CD4-positive, alpha-beta memory T cell (primary cell): ENCODE measurements at regions not wholly inside any gene's neighbourhood (a gene's known extent, or its start where the extent isn't known, plus 50 kb on each side); places are given as distances from the start of the nearest gene placed in this dataset.
"Not testable (repeated sequence)": the region's sequence is repeated elsewhere in the genome, so short reads cannot be mapped to it uniquely, and the experiment has no call there.

ENCODE experiments used
- CTCF ChIA-PET: fragments of 350-600 bp; sonication (Branson Sonifier 250); formaldehyde crosslinking; loops from one replicate; lab custom pipeline; 2021; ENCODE audit warnings: inconsistent platforms; ENCODE audit not compliant: partially characterized antibody; lab: Charles Lee
- POLR2A ChIA-PET: fragments of 350-600 bp; sonication (Branson Sonifier 250); formaldehyde crosslinking; loops from one replicate; lab custom pipeline; 2021; ENCODE audit not compliant: partially characterized antibody; lab: Charles Lee
- DNase-seq, 5 donors: peaks; one replicate each; pipeline versions ENCODE4 v3.0.0 to v3.0.0-alpha.2; 2020 to 2022; ENCODE audit warnings: mixed read lengths in 1 of 5
- H3K27ac ChIP-seq: one replicate; pipeline ENCODE4 v1.7.0; 2013; ENCODE audit warnings: low read depth, low read length
- H3K27me3 ChIP-seq: 2 replicates; pipeline ENCODE4 v1.7.0; 2013; ENCODE audit warnings: mild to moderate bottlenecking, low read length, moderate library complexity; ENCODE audit not compliant: insufficient read depth
- H3K36me3 ChIP-seq: 2 replicates; pipeline ENCODE4 v1.7.0; 2013; ENCODE audit warnings: mild to moderate bottlenecking, low read length, moderate library complexity; ENCODE audit not compliant: insufficient read depth
- H3K4me1 ChIP-seq: 2 replicates; pipeline ENCODE4 v1.7.0; 2013; ENCODE audit warnings: mild to moderate bottlenecking, low read length, moderate library complexity; ENCODE audit not compliant: insufficient read depth
- H3K4me3 ChIP-seq, 2 donors: one replicate each; pipeline ENCODE4 v1.7.0; 2013; ENCODE audit warnings: low read length in 2 of 2, mild to moderate bottlenecking in 1 of 2
- H3K9me3 ChIP-seq, 2 donors: one replicate each; pipeline ENCODE4 v1.7.0; 2013; ENCODE audit warnings: low read length in 2 of 2, control low read depth in 1 of 2; ENCODE audit not compliant: control insufficient read depth in 1 of 2
- H3K27ac Mint-ChIP-seq, 7 donors: one replicate each; pipeline ENCODE4 v1.8.0; 2020 to 2021; ENCODE audit warnings: mixed read lengths in 7 of 7, mild to moderate bottlenecking in 6 of 7, inconsistent platforms in 3 of 7, moderate library complexity in 3 of 7
- H3K27me3 Mint-ChIP-seq, 2 donors: one replicate each; pipeline ENCODE4 v1.8.0; 2020 to 2021; ENCODE audit warnings: mixed read lengths in 2 of 2
- H3K36me3 Mint-ChIP-seq, 2 donors: one replicate each; pipeline ENCODE4 v1.8.0; 2020 to 2021; ENCODE audit warnings: mixed read lengths in 2 of 2, inconsistent platforms in 1 of 2, mild to moderate bottlenecking in 1 of 2
- H3K4me1 Mint-ChIP-seq, 4 donors: one replicate each; pipeline ENCODE4 v1.8.0; 2020 to 2021; ENCODE audit warnings: mixed read lengths in 4 of 4, mild to moderate bottlenecking in 1 of 4
- H3K4me3 Mint-ChIP-seq, 8 donors: one replicate each; pipeline ENCODE4 v1.8.0; 2020 to 2021; ENCODE audit warnings: mixed read lengths in 8 of 8, mild to moderate bottlenecking in 7 of 8, moderate library complexity in 6 of 8, inconsistent platforms in 3 of 8
- H3K9me3 Mint-ChIP-seq, 8 donors: one replicate each; pipeline ENCODE4 v1.8.0; 2020 to 2021; ENCODE audit warnings: mixed read lengths in 8 of 8, mild to moderate bottlenecking in 5 of 8, inconsistent platforms in 3 of 8, moderate library complexity in 1 of 8
- intact Hi-C: fragments of 100-400 bp; cut with micrococcal nuclease; formaldehyde crosslinking; loops from one replicate; pipeline ENCODE4 v1.15.1; 2023

DNA sequence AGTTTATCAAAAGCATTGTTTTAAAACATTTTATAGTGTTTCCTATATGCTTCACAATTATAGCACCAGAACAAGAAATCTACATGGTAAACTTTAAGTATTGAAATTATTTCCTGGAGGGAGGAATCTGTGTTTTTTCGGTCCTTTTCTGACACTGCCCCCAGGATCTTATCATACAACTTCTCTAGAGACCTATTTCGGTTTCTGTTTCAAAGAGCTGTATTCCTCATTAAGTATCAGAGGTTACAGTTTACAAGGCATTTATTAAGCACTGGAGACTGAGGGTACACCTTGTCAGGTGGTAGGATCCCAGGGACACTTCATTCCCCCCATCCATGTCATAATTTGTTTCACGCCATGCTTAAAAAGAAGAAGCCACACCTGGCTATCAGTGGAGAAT is 146.4 kb downstream of the ATP6V0E2 start:
- POLR2A ChIA-PET, H3K36me3 Mint-ChIP-seq, H3K4me1 Mint-ChIP-seq, H3K9me3 Mint-ChIP-seq, intact Hi-C loops, H3K4me3 ChIP-seq, H3K27ac ChIP-seq, H3K4me1 ChIP-seq, H3K27me3 ChIP-seq, CTCF ChIA-PET, H3K36me3 ChIP-seq, H3K9me3 ChIP-seq, H3K4me3 Mint-ChIP-seq, H3K27me3 Mint-ChIP-seq, H3K27ac Mint-ChIP-seq, DNase-seq: not testable (repeated sequence)

DNA sequence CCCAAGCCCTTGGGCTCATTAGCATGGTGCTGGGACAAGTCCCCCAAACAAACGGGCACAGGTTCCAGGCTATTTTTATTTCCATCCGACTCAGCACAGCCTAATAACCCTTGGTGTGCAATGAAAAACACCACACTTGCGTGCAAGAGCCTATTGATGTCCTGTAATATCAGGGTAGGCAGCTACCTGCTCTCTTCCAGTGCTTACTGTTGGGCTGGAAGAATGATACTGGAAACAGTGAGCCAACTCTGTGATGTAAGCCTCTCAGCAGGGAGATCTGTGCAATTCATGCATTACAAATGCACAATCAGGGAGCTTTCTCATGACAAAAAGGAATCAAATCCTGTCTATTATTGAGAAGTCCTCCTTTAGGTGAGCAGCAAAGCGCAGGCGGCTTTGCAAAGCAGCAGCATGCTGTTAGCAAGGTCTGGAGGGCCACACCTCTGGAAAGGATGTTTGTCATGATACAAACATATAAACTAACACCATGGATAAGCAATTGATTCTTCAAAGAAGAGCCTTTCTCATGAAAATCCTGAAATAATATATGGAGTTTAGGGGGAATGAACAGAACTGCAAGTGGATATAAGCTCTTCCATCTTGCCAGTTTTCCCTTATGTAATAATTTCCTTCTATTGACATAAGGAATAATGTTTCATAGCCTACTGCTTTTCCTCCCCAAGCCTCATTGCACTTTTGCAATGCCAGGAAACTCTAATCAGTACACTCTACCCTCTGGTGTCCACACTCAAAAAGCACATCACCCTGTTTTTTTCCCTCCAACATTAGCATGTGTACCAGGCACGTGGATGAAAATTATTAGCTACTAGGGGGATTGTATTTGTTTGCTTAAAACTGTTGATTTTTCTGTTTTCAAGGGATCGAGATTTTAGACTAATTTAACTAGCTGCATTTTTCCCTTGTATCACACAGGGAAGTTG is 151.1 kb downstream of the ATP6V0E2 start:
- H3K4me1 Mint-ChIP-seq, H3K27me3 Mint-ChIP-seq, intact Hi-C loops, DNase-seq, H3K27ac ChIP-seq, H3K4me1 ChIP-seq, POLR2A ChIA-PET, H3K36me3 Mint-ChIP-seq, H3K27ac Mint-ChIP-seq, H3K9me3 Mint-ChIP-seq, H3K4me3 ChIP-seq, H3K9me3 ChIP-seq, H3K4me3 Mint-ChIP-seq, CTCF ChIA-PET, H3K27me3 ChIP-seq, H3K36me3 ChIP-seq: not testable (repeated sequence)

DNA sequence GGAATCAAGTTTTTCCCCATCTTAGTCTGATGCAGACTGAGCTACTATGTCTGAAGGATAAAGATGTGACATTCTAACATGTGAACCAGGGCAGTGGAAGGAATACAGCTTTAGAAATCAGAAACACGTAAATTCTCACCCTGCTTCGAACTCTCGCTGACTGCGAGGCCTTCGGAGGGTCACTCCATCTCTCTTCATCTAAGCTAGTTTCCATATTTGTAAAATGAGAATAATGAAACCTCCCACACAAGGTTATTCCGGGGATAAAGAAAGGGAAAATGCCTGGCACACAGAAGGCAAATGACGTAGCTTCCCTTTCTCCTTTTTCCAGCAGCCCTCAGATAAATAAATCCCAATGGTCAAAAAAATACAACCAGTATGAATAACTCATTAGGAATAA is 152.0 kb downstream of the ATP6V0E2 start:
- H3K4me1 ChIP-seq, H3K36me3 Mint-ChIP-seq, H3K4me1 Mint-ChIP-seq, H3K4me3 ChIP-seq, H3K27ac Mint-ChIP-seq, DNase-seq, H3K9me3 ChIP-seq, H3K27me3 Mint-ChIP-seq, H3K9me3 Mint-ChIP-seq, H3K4me3 Mint-ChIP-seq, intact Hi-C loops, H3K27me3 ChIP-seq, H3K36me3 ChIP-seq, POLR2A ChIA-PET, CTCF ChIA-PET, H3K27ac ChIP-seq: not testable (repeated sequence)

DNA sequence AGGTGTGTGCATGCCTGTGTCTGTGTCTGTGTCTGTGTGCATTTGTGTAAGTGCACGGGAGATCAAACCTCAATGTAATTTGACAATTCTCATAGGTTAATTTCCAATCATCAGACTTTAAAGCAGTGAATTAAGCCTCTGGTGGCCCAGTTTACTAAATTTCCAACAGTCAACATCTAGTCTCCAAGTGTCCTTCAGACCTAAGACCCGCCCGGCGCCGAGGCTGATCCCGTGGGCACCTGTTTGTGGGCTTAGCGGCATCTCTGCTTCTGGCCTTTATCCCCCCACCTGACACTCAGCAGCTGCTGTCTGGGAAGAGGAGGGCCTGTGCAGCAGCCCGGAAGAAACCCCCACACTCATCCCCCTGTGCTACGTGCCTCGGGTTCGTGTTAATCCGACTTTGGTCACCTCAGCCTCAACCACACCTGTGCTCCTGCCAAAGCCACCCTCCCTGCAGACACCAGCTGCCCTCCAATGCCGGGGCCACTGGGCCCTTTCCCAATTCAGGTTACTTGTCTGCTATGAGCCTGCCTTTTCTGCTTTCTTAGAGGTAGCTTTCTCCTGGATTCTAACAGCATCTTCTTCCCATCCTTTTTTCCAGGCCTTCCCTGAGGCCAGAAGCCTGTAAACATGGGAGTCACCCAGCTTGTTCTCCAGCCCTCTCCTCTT is 154.7 kb downstream of the ATP6V0E2 start:
- H3K4me1 ChIP-seq, H3K4me3 Mint-ChIP-seq, POLR2A ChIA-PET, H3K27ac ChIP-seq, H3K27me3 ChIP-seq, H3K36me3 Mint-ChIP-seq, H3K9me3 ChIP-seq, H3K9me3 Mint-ChIP-seq, DNase-seq, H3K36me3 ChIP-seq, H3K4me3 ChIP-seq, H3K27me3 Mint-ChIP-seq, H3K4me1 Mint-ChIP-seq, CTCF ChIA-PET, intact Hi-C loops, H3K27ac Mint-ChIP-seq: not testable (repeated sequence)

DNA sequence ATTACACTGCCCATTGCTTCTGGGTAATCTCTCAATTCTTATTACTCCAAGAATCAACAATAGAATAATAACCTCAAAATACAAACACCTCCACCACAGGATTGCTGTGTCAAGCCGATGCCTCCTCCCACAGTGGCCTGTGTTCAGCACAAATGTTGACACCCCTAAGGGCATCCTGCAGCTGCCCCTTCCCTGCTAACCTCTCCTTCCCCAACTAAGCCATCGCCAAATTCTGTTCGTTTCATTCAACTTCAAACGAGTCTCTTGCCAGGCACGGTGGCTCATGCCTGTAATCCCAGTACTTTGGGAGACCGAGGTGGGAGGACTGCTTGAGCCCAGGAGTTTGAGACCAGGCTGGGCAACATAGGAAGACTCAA is 155.2 kb downstream of the ATP6V0E2 start:
- H3K27me3 Mint-ChIP-seq, H3K27me3 ChIP-seq, DNase-seq, H3K9me3 ChIP-seq, H3K27ac Mint-ChIP-seq, POLR2A ChIA-PET, intact Hi-C loops, H3K4me3 Mint-ChIP-seq, H3K9me3 Mint-ChIP-seq, H3K4me3 ChIP-seq, H3K4me1 ChIP-seq, H3K36me3 ChIP-seq, H3K27ac ChIP-seq, CTCF ChIA-PET, H3K36me3 Mint-ChIP-seq, H3K4me1 Mint-ChIP-seq: not testable (repeated sequence)

DNA sequence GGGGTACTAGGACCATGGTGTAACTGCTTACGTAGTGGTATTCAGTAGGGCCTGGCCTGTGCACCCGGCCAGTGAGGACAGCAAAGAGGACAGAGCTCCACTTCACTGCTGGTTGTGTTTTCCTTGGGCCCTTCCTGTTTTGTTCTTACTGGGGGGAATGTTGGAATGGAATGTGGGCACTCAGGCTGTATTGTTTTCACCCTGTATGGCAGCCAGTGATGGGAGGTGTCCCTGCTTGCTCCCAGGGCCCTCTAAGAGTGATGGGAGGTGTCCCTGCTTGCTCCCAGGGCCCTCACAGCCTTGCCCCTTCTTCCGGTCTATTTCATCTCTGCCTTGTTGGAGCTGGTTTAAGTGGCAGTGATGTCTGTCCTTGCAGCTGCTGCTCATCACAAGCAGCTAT is 158.0 kb downstream of the ATP6V0E2 start:
- H3K9me3 ChIP-seq, CTCF ChIA-PET, H3K4me1 ChIP-seq, H3K27ac ChIP-seq, H3K36me3 ChIP-seq, H3K36me3 Mint-ChIP-seq, H3K27ac Mint-ChIP-seq, H3K27me3 Mint-ChIP-seq, H3K4me1 Mint-ChIP-seq, H3K27me3 ChIP-seq, DNase-seq, intact Hi-C loops, H3K4me3 ChIP-seq, H3K9me3 Mint-ChIP-seq, POLR2A ChIA-PET, H3K4me3 Mint-ChIP-seq: not testable (repeated sequence)

DNA sequence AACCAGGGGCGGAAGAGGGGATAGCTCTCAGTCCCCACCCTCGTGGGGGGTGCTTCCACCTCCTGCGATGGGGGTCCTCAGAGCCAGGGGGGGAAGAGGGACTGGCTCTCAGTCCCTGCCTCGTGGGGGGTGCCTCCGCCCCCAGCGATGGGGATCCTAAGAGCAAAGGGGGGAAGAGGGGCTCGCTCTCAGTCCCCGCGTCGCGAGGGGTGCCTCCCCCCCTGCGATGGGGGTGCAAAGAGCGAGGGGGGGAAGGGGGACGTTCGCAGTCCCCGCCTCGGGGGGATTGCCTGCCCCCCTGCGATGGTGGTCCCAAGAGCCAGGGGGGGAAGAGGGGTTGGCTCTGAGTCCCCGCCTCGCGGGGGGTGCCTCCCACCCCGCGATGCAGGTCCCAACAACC is 159.9 kb downstream of the ATP6V0E2 start:
- H3K36me3 ChIP-seq, intact Hi-C loops, H3K4me3 Mint-ChIP-seq, DNase-seq, H3K4me3 ChIP-seq, H3K27me3 ChIP-seq, H3K9me3 Mint-ChIP-seq, H3K27me3 Mint-ChIP-seq, H3K9me3 ChIP-seq, H3K4me1 Mint-ChIP-seq, H3K27ac Mint-ChIP-seq, CTCF ChIA-PET, H3K4me1 ChIP-seq, H3K36me3 Mint-ChIP-seq, H3K27ac ChIP-seq: not testable (repeated sequence)
- POLR2A ChIA-PET, result interaction anchor here (0.6 kb wide), 1 partner anchor 1230 kb away, joined by 3 read pairs; no protein-coding TSS in a partner anchor
